Astrocyte of the cerebellum (primary cell): ENCODE measurements at regions not wholly inside any gene's neighbourhood (a gene's known extent, or its start where the extent isn't known, plus 50 kb on each side); places are given as distances from the start of the nearest gene placed in this dataset.

Experiments
- DNase-seq: peaks from one replicate; pipeline ENCODE4 v3.0.0-alpha.2; 2011; ENCODE audit warnings: low read depth
- H3K4me3 ChIP-seq: 2 replicates; pipeline ENCODE4 v1.5.1; 2011; ENCODE audit warnings: mild to moderate bottlenecking, low read depth, low read length, moderate library complexity
- CTCF ChIP-seq: IDR thresholded peaks from 2 replicates; pipeline ENCODE4 v1.5.1; 2012; ENCODE audit warnings: low read length, low read depth, moderate library complexity, mild to moderate bottlenecking; ENCODE audit errors: missing control alignments
- in situ Hi-C: cut with HindIII; loops from 2 replicates; pipeline ENCODE4 v1.10.0; 2017; ENCODE audit warnings: low sequenced_read_pairs

- no peak for TF ChIP-seq CTCF
- no peak overlapping the region for H3K4me3 ChIP-seq
- peak; percentile 11 for DNase-seq
- in situ Hi-C loops, result no loop called here
Measured at GRCh38 chr6:88454658-88455057, 288.5 kb upstream of the CNR1 start.

- in situ Hi-C loops, result no loop called here
- TF ChIP-seq CTCF, result no peak
- no peak for DNase-seq
- H3K4me3 ChIP-seq, result no peak overlapping the region
Measured at GRCh38 chr6:88449770-88450169, 283.6 kb upstream of the CNR1 start.

- TF ChIP-seq CTCF, result no peak
- no peak overlapping the region for H3K4me3 ChIP-seq
- no peak for DNase-seq
- in situ Hi-C loops, result no loop called here
Measured at GRCh38 chr6:88445188-88445965, 279.2 kb upstream of the CNR1 start.

- H3K4me3 ChIP-seq, result no peak overlapping the region
- no peak for TF ChIP-seq CTCF
- in situ Hi-C loops, result no loop called here
- DNase-seq, result no peak
Measured at GRCh38 chr6:88443554-88443953, 277.4 kb upstream of the CNR1 start.

- TF ChIP-seq CTCF, result no peak
- DNase-seq, result no peak
- no peak overlapping the region for H3K4me3 ChIP-seq
- in situ Hi-C loops, result no loop called here
Measured at GRCh38 chr6:88442737-88443136, 276.6 kb upstream of the CNR1 start.

GRCh38 chr6:88441346-88441745 lies 275.2 kb upstream of the CNR1 start:
- TF ChIP-seq CTCF, result no peak
- no peak for DNase-seq
- H3K4me3 ChIP-seq, result no peak overlapping the region
- in situ Hi-C loops, result no loop called here
